Hepatocyte (in vitro differentiated cells): ENCODE measurements at regions not wholly inside any gene's neighbourhood (a gene's known extent, or its start where the extent isn't known, plus 50 kb on each side); places are given as distances from the start of the nearest gene placed in this dataset.

Source experiments
- DNase-seq: peaks from one replicate; pipeline ENCODE4 v3.0.0-alpha.2; 2016; ENCODE audit warnings: low spot score
- H2AFZ ChIP-seq: fragments of 200-600 bp; sonication (generic); 2 replicates; pipeline ENCODE4 v1.6.0; 2016; ENCODE audit warnings: antibody characterized with exemption, mild to moderate bottlenecking
- H3K27ac ChIP-seq: fragments of 200-600 bp; sonication (generic); 2 replicates; pipeline ENCODE4 v1.5.1; 2016; ENCODE audit warnings: mild to moderate bottlenecking
- H3K27me3 ChIP-seq: fragments of 200-600 bp; sonication (generic); 2 replicates; pipeline ENCODE4 v1.6.1; 2016
- H3K36me3 ChIP-seq: fragments of 200-600 bp; sonication (generic); replicated peaks from 2 replicates; pipeline ENCODE4 v1.5.1; 2016; ENCODE audit warnings: low read depth; ENCODE audit not compliant: insufficient read depth
- H3K4me1 ChIP-seq: fragments of 200-600 bp; sonication (generic); 2 replicates; pipeline ENCODE4 v1.5.1; 2016; ENCODE audit warnings: mild to moderate bottlenecking, moderate library complexity; ENCODE audit not compliant: insufficient read depth
- H3K4me2 ChIP-seq: fragments of 200-600 bp; sonication (generic); 2 replicates; pipeline ENCODE4 v1.6.0; 2016
- H3K4me3 ChIP-seq: fragments of 200-600 bp; sonication (generic); 2 replicates; pipeline ENCODE4 v1.5.1; 2016; ENCODE audit warnings: mild to moderate bottlenecking
- H3K79me2 ChIP-seq: fragments of 200-600 bp; sonication (generic); 2 replicates; pipeline ENCODE4 v1.6.0; 2017; ENCODE audit warnings: mild to moderate bottlenecking
- H3K9me2 ChIP-seq: fragments of 200-600 bp; sonication (generic); replicated peaks from 2 replicates; pipeline ENCODE4 v1.6.0; 2017; ENCODE audit warnings: mild to moderate bottlenecking; ENCODE audit not compliant: insufficient read depth
- H3K9me3 ChIP-seq: fragments of 200-600 bp; sonication (generic); 2 replicates; pipeline ENCODE4 v1.5.1; 2016; ENCODE audit warnings: low read depth, mild to moderate bottlenecking
- H4K20me1 ChIP-seq: fragments of 200-600 bp; sonication (generic); 2 replicates; pipeline ENCODE4 v1.6.0; 2016; ENCODE audit warnings: mild to moderate bottlenecking; ENCODE audit not compliant: insufficient read depth, poor library complexity, severe bottlenecking
- CTCF ChIP-seq: fragments of 200-600 bp; sonication (generic); IDR thresholded peaks from 2 replicates; pipeline ENCODE4 v1.5.1; 2016; ENCODE audit warnings: antibody characterized with exemption, mild to moderate bottlenecking; ENCODE audit not compliant: poor library complexity
- EZH2 ChIP-seq: fragments of 200-600 bp; sonication (generic); IDR thresholded peaks from 2 replicates; pipeline ENCODE4 v1.6.1; 2016; ENCODE audit warnings: antibody characterized with exemption, mild to moderate bottlenecking, borderline replicate concordance
- EZH2phosphoT487 ChIP-seq: fragments of 200-600 bp; sonication (generic); IDR thresholded peaks from one replicate; pipeline ENCODE4 v1.6.1; 2018; ENCODE audit warnings: antibody characterized with exemption, mild to moderate bottlenecking, low read depth, moderate library complexity; ENCODE audit not compliant: unreplicated experiment, severe bottlenecking
- WGBS: methylation state at CpG from one replicate; pipeline ENCODE4 v1.1.6; 2016; ENCODE audit warnings: low lambda C conversion rate; ENCODE audit errors: missing lambda C conversion rate; 5-methylcytosine and 5-hydroxymethylcytosine counted together

DNA sequence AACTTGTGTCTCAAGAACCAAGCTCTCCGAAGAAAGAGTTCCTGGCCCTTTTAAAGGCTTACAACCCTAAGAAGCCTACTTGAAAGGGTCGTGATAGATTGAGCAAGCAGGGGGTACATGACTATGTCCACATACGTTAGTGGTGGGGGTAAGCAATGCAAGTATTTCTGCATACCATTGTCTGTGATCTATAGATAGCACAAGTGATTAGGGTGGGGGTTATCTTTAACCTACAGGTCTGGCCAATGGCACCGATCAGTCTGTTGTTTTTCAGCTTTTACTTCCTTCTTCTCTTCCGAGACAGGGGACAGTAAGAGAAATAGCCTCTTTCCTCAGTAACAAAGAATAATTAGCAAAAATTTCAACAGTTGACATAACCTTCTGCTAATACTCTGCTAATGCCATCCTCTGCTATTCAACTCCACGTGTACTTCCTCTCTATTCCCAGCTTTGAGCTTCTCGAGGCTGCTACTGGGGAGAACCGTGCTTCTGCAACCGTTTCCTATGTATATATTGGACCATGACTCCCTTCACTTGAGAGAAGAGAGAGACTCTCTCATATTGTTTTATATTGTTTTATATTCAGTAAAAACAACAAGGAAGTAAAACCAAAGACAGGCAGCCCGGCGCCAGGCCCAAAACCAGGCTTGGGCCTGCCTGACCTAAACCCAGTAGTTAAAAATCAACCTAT lies 727.7 kb upstream of the NCAM2 start:
- H3K4me2 ChIP-seq: no peak overlapping the region
- H4K20me1 ChIP-seq: no peaks in the 10 kb centered on the region
- H3K27ac ChIP-seq: no peak overlapping the region
- H3K36me3 ChIP-seq: no peaks in the 10 kb centered on the region
- H3K27me3 ChIP-seq: no peaks in the 10 kb centered on the region
- H3K79me2 ChIP-seq: no peaks in the 10 kb centered on the region
- H3K4me1 ChIP-seq: no peaks in the 10 kb centered on the region
- no peaks in the 10 kb centered on the region for H3K9me2 ChIP-seq
- H3K4me3 ChIP-seq: no peak overlapping the region
- WGBS: 92% methylated on average over 11 of the region's 11 CpGs
- H3K9me3 ChIP-seq: no peaks in the 10 kb centered on the region
- DNase-seq: no peak
- no peak overlapping the region for H2AFZ ChIP-seq
- no peak for TF ChIP-seq CTCF
- no peak for TF ChIP-seq EZH2
- no peak for TF ChIP-seq EZH2phosphoT487

GRCh38 chr21:20272791-20273362 lies 725.3 kb upstream of the NCAM2 start:
- no peaks in the 10 kb centered on the region for H4K20me1 ChIP-seq
- H3K79me2 ChIP-seq: no peaks in the 10 kb centered on the region
- H3K27ac ChIP-seq: no peak overlapping the region
- H3K4me2 ChIP-seq: no peak overlapping the region
- WGBS: 47% methylated on average over 5 of the region's 5 CpGs
- H3K36me3 ChIP-seq: no peaks in the 10 kb centered on the region
- peak overlapping the region; percentile 17 for H2AFZ ChIP-seq
- H3K4me1 ChIP-seq: no peaks in the 10 kb centered on the region
- TF ChIP-seq EZH2: no peak
- no peak for TF ChIP-seq CTCF
- no peak for TF ChIP-seq EZH2phosphoT487
- no peak for DNase-seq
- no peaks in the 10 kb centered on the region for H3K9me3 ChIP-seq
- H3K27me3 ChIP-seq: no peaks in the 10 kb centered on the region
- no peak overlapping the region for H3K4me3 ChIP-seq
- H3K9me2 ChIP-seq: no peaks in the 10 kb centered on the region

DNA sequence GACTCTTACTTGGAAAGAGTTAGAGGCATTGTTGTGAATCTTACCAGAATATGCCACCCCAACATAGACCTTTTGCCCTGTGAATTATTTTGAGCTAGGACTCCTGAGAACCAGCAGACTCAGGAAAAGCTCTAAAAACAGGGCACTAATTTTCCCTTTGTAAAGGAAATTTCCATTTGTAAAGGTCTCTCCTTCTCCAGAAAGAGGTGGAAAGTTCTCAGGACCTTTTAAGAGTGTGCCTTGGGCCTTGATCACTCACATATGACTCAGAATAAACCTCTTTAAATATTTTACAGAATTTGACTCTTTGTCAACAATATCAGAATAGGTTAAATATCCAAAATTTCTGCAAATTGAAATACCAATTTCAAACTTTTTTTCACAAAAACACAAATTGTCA lies 721.8 kb upstream of the NCAM2 start:
- Histone ChIP-seq H3K79me2 (no peaks in the 10 kb centered on the region), H3K9me3 (no peaks in the 10 kb centered on the region), H2AFZ (no peak overlapping the region), H3K36me3 (no peaks in the 10 kb centered on the region), H3K4me2 (no peak overlapping the region), H3K9me2 (no peaks in the 10 kb centered on the region), H3K4me1 (no peaks in the 10 kb centered on the region), H3K4me3 (no peak overlapping the region), H3K27me3 (no peaks in the 10 kb centered on the region), H3K27ac (no peak overlapping the region), H4K20me1 (no peaks in the 10 kb centered on the region)
- no peak for DNase-seq
- no peak for TF ChIP-seq EZH2phosphoT487
- TF ChIP-seq EZH2: no peak

DNA sequence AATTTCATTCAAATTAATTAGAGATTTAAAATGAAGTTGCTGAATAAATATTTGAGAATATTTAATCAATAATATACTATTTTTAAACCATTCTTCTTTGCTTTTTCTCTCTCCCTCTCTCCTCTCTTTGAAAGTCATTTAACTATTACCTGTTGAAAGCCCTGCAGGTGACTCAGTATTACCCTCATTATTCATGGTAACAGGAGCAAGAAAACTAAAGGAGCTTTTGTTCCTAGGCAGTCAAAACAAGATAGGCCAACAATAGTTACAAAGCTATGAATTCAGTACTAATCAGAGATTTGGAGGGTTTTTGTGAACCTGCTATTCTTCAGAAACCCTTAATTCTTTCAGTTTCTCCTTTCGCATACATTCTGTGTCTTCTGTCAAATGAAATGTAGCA lies 721.3 kb upstream of the NCAM2 start:
- DNase-seq: no peak
- no peaks in the 10 kb centered on the region for H4K20me1 ChIP-seq
- no peak for TF ChIP-seq CTCF
- TF ChIP-seq EZH2: no peak
- no peak for TF ChIP-seq EZH2phosphoT487
- no peaks in the 10 kb centered on the region for H3K4me1 ChIP-seq
- no peak overlapping the region for H3K4me2 ChIP-seq
- H3K27me3 ChIP-seq: no peaks in the 10 kb centered on the region
- H3K27ac ChIP-seq: no peak overlapping the region
- no peaks in the 10 kb centered on the region for H3K9me2 ChIP-seq
- H3K36me3 ChIP-seq: no peaks in the 10 kb centered on the region
- no peak overlapping the region for H3K4me3 ChIP-seq
- no peaks in the 10 kb centered on the region for H3K9me3 ChIP-seq
- no peaks in the 10 kb centered on the region for H3K79me2 ChIP-seq
- WGBS: 87% methylated on average over 1 of the region's 1 CpG
- H2AFZ ChIP-seq: no peak overlapping the region
